Globus pallidus (tissue), 1 donor: ENCODE measurements at regions not wholly inside any gene's neighbourhood (a gene's known extent, or its start where the extent isn't known, plus 50 kb on each side); places are given as distances from the start of the nearest gene placed in this dataset.

ENCODE experiments used
- DNase-seq: peaks from one replicate; pipeline ENCODE4 v3.0.0-alpha.2; 2015; ENCODE audit warnings: low spot score

GRCh38 chr2:30048636-30049175, 98.1 kb upstream of the YPEL5 start:
- no peak for DNase-seq

DNA sequence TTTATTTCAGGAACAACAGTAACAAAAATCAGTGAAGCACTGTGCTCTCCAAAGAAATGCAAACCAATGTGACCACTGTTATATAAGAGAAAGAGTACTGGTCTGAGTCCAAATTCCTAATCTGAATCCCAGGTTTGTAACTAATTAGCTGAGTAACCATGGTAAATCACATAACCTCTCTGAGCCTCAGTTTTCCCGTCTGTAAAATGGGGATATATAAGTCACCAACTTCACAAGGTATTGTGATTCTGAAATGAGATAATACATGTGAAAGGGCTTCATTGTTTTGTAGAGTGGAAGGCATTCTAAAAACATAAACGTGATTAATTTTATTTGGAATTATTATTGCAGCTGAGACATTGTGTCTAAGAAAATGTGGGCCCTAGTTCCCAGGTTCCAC, 91.3 kb upstream of the YPEL5 start:
- DNase-seq, result no peak

DNA sequence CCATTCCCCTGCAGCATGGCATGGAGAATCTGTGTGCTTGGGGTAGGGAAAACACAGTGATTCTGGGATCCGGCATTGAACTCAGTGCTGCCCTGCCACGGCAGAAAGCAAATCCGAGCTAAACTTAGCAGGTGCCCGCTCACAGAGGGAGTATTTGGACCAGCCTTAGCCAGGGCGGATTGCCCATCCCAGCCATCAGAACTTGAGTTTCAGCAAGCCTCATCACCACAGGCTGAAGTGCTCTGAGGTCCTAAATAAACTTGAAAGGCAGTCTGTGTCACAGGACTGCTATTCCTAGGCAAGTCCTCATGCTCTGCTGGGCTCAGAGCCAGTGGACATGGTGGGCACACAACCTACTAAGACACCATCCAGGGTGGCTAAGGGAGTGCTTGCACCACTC, 86.2 kb upstream of the YPEL5 start:
- DNase-seq, result no peak

- no peak for DNase-seq
Observed at GRCh38 chr2:30068067-30068466, 78.7 kb upstream of the YPEL5 start.

DNA sequence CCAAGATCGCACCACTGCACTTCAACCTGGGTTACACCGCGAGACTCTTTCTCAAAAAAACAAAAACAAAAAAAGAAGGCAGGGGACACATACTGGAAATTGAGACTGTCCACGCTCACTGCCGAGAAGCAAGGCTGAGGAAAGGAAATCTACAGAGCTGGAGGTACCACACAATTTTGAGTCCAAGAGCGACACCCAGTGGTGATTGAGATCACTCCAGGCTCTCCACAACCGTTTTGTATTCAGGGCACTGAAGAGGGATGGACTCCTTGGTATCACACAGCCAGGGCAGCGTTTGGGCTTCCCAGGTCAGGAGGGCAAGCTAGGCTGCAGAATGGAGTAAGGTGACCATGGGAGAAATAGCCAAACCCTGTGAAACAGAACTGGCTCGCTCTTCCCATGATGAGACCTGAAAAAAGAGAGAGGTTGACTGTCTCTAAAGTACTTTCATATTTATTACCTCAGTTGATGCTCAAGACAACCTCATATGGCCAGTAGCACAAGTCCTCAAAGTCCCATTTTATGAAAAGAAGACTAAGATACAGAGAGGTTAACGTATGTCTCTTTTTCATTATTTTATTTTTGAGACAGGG, 74.5 kb upstream of the YPEL5 start:
- DNase-seq, result peak; percentile 69

- no peak for DNase-seq
Observed at GRCh38 chr2:30073523-30073922, 73.3 kb upstream of the YPEL5 start.

DNA sequence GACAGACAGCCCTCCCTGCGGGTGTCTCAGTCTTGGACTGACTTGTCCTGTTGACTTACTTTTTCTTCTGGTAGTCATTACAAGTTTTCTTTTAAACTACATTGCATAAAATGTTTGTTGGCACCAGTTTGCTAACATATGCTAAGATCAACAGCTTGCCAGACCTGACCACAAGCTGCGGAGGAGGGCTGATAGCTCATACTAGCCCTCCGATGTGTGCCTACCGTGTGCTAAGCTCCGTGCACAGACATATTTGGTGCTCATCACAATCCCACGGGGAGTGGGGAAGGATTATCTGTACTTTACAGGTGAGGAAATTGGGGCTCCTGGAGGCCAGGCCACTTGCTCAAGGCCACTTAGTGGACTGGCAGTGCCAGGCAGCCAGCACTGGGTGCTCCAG, 72.8 kb upstream of the YPEL5 start:
- no peak for DNase-seq

DNA sequence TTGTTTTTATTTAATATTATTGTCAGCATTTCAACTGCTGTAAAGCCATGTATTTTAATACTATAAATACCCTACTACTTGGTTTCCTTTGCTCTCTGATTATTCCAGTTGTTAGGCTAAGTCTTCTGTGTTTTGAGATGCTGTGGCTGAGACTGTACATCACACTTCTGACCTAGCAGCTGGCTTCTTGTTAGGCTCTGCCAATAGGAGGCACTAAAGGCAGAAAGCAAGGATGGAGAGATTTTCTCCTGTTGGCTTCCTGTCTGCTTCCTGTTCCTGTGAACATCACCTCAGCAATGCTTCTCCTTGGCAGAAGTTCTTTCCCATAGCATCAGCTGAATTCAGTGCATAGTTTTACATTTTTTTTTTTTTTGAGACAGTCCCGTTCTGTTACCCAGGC, 68.3 kb upstream of the YPEL5 start:
- no peak for DNase-seq

- DNase-seq, result no peak
Observed at GRCh38 chr2:30084915-30085314, 61.9 kb upstream of the YPEL5 start.

DNA sequence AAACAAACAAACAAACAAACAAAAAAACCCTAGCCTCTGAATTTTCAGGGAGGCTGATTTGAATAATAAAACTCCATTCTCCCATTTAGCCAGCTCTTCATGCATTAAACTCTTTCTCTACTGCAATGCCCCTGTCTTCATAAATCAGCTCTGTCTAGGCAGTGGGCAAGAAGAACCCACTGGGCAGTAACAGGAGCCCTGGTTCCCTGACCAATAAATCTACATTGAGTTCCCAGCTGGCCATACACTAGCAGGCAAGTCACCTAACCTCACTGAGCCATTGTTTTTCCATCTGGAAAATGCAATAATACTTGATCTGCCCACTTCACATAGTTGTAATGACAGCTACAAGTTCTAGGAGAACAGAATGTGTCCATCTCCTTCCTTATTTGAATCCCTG, 57.6 kb upstream of the YPEL5 start:
- DNase-seq, result no peak

- no peak for DNase-seq
Observed at GRCh38 chr2:30095402-30095801, 51.4 kb upstream of the YPEL5 start.

DNA sequence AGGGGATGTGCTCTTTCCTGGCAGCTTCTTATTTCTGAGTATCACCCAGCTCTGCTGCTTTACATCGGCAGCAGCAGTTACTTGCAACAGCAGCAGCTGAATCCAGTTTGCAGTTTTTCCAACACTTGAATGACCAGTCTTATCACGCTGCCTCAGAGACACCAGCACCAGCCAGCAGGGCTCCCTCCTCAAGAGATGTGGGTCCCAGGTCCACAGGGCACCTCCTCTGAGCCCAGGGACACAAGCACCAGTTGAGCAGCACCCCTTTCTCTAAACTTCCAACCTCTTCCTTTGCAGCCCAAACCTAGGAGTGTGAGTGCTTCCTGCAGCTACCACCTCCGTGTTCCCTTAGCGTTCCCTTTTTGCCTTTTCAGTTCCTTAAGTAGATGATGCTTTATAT, 50.4 kb upstream of the YPEL5 start:
- no peak for DNase-seq
